ENCODE measurements at regions not wholly inside any gene's neighbourhood (a gene's known extent, or its start where the extent isn't known, plus 50 kb on each side); places are given as distances from the start of the nearest gene placed in this dataset.

DNA sequence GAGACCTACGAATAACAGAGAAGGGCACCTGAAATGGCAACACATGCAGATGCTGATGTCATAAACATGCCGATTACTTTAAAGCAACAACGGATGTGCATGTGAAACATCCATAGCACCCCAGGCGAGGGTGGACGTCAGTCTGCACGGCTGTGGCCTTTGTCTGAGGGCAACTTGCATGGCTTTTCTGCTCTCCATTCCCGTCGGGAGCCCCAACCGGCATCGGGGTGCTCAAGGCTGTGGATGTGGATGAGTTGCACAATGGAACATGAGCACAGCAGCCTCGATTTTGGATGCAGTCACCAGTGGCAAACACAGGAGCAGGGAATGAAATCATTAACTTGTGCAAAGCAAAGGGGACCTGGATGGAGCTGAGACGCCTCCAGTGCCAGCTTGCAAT is 298.2 kb upstream of the SALL3 start:
- no peak for DNase-seq (ENCODE audit: low read depth)
- TF ChIP-seq, protein P1, sequence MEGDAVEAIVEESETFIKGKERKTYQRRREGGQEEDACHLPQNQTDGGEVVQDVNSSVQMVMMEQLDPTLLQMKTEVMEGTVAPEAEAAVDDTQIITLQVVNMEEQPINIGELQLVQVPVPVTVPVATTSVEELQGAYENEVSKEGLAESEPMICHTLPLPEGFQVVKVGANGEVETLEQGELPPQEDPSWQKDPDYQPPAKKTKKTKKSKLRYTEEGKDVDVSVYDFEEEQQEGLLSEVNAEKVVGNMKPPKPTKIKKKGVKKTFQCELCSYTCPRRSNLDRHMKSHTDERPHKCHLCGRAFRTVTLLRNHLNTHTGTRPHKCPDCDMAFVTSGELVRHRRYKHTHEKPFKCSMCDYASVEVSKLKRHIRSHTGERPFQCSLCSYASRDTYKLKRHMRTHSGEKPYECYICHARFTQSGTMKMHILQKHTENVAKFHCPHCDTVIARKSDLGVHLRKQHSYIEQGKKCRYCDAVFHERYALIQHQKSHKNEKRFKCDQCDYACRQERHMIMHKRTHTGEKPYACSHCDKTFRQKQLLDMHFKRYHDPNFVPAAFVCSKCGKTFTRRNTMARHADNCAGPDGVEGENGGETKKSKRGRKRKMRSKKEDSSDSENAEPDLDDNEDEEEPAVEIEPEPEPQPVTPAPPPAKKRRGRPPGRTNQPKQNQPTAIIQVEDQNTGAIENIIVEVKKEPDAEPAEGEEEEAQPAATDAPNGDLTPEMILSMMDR (IDR thresholded peaks at IDR 0.05; ENCODE audit: insufficient read depth, low read length, poor library complexity, severe bottlenecking): no peak
- Histone ChIP-seq H3K27me3 (ENCODE audit: control insufficient read depth, insufficient read depth, low read length) (no peaks in the 10 kb centered on the region), H3K36me3 (ENCODE audit: control insufficient read depth, insufficient read depth, low read length) (no peaks in the 10 kb centered on the region), H3K4me3 (ENCODE audit: low read depth, low read length) (no peak overlapping the region)

DNA sequence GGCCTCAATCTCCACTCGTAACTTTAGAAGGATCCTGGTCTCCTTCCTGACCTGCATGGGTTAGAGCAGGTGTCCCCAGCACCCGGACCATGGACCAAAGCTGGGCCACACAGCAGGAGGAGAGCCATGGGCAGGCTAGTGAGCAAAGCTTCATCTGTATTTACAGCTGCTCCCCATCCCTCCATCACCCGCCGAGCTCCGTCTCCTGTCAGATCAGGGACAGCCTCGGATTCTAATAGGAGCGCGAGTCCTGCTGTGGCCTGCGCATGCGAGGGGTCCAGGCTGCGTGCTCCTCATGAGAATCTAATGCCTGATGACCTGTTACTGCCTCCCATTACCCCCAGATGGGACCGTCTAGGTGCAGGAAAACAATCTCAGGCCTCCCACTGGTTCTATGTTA is 297.7 kb upstream of the SALL3 start:
- no peak overlapping the region for H3K4me3 ChIP-seq (ENCODE audit: low read depth, low read length)
- TF ChIP-seq, protein P1 (IDR thresholded peaks at IDR 0.05; ENCODE audit: insufficient read depth, low read length, poor library complexity, severe bottlenecking): no peak
- no peaks in the 10 kb centered on the region for H3K36me3 ChIP-seq (ENCODE audit: control insufficient read depth, insufficient read depth, low read length)
- no peak for DNase-seq (ENCODE audit: low read depth)
- H3K27me3 ChIP-seq (ENCODE audit: control insufficient read depth, insufficient read depth, low read length): no peaks in the 10 kb centered on the region

DNA sequence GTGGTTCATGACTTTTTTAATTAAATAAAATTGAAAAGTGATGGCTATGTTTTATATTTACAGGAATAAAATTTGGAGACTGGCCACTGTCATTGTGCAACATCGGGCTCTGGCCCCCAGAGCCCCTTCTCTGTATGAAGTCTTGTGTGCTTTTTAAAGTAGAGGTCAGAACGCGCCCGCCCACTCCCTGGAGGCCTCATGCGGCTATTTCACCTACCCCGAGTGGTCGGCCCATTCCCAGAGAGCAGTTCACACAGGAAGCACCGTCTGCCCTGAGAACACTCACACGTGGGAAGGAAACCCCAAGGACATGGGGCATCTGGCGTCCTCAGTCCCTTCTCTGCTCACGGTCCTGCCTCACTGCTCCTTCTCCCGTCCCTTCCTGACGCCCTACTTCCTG is 296.9 kb upstream of the SALL3 start:
- Histone ChIP-seq H3K36me3 (ENCODE audit: control insufficient read depth, insufficient read depth, low read length) (no peaks in the 10 kb centered on the region), H3K27me3 (ENCODE audit: control insufficient read depth, insufficient read depth, low read length) (no peaks in the 10 kb centered on the region), H3K4me3 (ENCODE audit: low read depth, low read length) (no peak overlapping the region)
- TF ChIP-seq, protein P1 (IDR thresholded peaks at IDR 0.05; ENCODE audit: insufficient read depth, low read length, poor library complexity, severe bottlenecking): no peak
- DNase-seq (ENCODE audit: low read depth): no peak

DNA sequence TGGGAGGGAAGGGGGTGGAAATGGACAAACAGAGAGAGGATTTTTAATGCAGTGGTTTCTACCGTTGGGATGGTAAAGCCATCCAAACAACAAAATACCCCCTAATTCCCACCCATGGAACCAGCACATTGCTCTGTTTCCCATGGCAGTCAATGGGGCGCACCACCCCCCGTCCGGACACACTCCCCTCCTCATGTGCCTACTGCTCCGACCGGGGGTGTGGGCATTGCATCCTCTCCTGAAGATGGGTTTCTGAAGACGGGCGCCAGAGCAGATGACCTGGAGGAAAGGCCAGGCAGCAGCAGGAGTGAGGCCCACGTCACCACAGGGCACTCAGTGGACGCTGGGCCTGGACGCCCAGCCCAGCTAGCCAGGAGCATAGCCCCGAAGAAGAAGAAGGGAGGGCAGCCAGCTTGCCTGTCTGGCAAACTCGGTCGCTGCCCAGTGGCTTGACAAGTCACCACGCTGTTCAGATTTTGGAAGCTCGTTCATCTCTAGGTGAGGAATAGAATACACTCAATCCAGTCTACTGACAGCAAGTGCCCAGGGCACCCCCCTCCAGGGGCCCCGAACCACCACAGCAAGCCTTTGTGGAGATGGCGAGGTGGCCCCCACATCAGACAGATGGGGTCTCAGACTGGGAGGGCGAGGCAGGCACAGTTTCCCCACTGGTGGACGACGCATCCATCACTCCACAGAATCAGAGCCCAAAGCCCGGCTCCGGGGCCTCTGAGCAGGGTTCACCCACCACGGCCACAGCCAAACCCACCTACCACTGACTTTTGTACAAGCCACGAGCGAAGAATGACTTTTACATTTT is 296.2 kb upstream of the SALL3 start:
- TF ChIP-seq, protein P1 (IDR thresholded peaks at IDR 0.05; ENCODE audit: insufficient read depth, low read length, poor library complexity, severe bottlenecking): no peak
- no peak for DNase-seq (ENCODE audit: low read depth)
- H3K36me3 ChIP-seq (ENCODE audit: control insufficient read depth, insufficient read depth, low read length): no peaks in the 10 kb centered on the region
- no peaks in the 10 kb centered on the region for H3K27me3 ChIP-seq (ENCODE audit: control insufficient read depth, insufficient read depth, low read length)
- no peak overlapping the region for H3K4me3 ChIP-seq (ENCODE audit: low read depth, low read length)

DNA sequence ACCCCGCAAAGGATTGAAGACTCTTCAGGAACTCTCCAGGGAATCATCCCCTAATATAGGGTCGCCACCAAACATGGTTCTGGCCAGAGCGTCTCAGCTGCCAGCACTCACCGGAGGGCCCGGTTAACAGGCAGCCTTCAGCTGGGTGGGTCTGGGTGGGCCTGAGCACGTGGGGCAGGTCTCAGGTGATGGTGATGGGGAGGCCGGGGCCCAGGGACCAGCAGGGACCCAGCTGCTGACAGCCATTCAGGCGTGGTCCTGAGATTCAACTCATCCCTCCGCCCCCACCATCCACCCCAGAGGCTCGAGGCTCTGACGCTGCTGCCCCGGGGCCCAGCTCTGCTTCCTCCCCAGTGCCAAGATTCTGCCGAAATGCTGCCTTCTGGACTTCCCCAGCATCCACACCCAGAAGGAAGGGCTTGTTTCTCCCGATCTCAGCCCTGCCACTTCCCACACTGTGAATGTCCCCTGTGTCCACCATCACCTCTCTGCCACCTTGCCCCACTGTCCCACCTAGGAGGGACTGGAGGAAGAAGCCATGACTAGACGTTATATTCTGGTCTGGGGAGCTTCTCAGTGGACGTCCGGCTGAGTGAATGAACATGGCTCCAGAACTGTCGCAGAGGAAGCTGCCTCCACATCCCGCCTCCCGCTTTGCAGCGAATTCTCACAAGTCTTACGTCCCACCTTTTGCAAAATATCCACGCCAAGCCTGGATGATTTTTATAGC is 294.2 kb upstream of the SALL3 start:
- Histone ChIP-seq H3K36me3 (ENCODE audit: control insufficient read depth, insufficient read depth, low read length) (no peaks in the 10 kb centered on the region), H3K27me3 (ENCODE audit: control insufficient read depth, insufficient read depth, low read length) (no peaks in the 10 kb centered on the region), H3K4me3 (ENCODE audit: low read depth, low read length) (no peak overlapping the region)
- TF ChIP-seq, protein P1 (IDR thresholded peaks at IDR 0.05; ENCODE audit: insufficient read depth, low read length, poor library complexity, severe bottlenecking): no peak
- DNase-seq (ENCODE audit: low read depth): no peak
